ENCODE measurements at regions not wholly inside any gene's neighbourhood (a gene's known extent, or its start where the extent isn't known, plus 50 kb on each side); places are given as distances from the start of the nearest gene placed in this dataset.

- TF ChIP-seq CTCF (IDR thresholded peaks at IDR 0.05; ENCODE audit: partially characterized antibody, unreplicated experiment) = no peak
- Mint-ChIP-seq H3K4me1 (ENCODE audit: low read depth, unreplicated experiment) (peaks cover 8% of the 10 kb centered on the region), H3K27me3 (ENCODE audit: unreplicated experiment) (no peaks in the 10 kb centered on the region), H3K27ac (ENCODE audit: unreplicated experiment) (no peak overlapping the region), H3K4me3 (ENCODE audit: unreplicated experiment) (no peak overlapping the region), H3K9me3 (ENCODE audit: unreplicated experiment) (no peaks in the 10 kb centered on the region), H3K36me3 (ENCODE audit: unreplicated experiment) (no peaks in the 10 kb centered on the region)
- no peak for DNase-seq
These were observed 940.7 kb downstream of the NR2F1-AS1 start for GRCh38 chr5:92640340-92640739.

- no peak for TF ChIP-seq CTCF (IDR thresholded peaks at IDR 0.05; ENCODE audit: partially characterized antibody, unreplicated experiment)
- H3K9me3 Mint-ChIP-seq (ENCODE audit: unreplicated experiment) = no peaks in the 10 kb centered on the region
- no peak overlapping the region for H3K27ac Mint-ChIP-seq (ENCODE audit: unreplicated experiment)
- no peaks in the 10 kb centered on the region for H3K36me3 Mint-ChIP-seq (ENCODE audit: unreplicated experiment)
- H3K4me1 Mint-ChIP-seq (ENCODE audit: low read depth, unreplicated experiment) = peaks cover 20% of the 10 kb centered on the region
- DNase-seq = no peak
- H3K27me3 Mint-ChIP-seq (ENCODE audit: unreplicated experiment) = no peaks in the 10 kb centered on the region
- no peak overlapping the region for H3K4me3 Mint-ChIP-seq (ENCODE audit: unreplicated experiment)
These were observed 943.1 kb downstream of the NR2F1-AS1 start for GRCh38 chr5:92637960-92638359.

DNA sequence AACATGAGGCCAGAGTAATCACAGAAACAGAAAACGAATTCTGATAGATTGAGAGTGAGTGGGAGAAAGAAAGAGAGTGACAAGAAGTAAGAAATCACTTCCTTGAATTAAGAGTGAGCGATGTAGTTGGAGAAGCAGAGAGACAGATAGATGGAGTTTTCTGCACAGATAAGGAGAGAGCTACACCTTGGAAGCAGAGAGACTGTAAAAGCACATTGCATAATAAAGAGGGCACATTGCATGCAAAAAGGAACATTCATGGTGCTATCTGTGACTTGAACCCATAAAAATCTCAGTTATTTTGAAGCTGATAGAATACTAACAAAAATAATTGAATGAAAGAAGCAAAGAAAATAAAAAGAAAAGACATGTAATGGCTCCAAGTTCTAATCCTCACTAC lies 943.8 kb downstream of the NR2F1-AS1 start:
- H3K4me3 Mint-ChIP-seq (ENCODE audit: unreplicated experiment) = no peak overlapping the region
- no peaks in the 10 kb centered on the region for H3K9me3 Mint-ChIP-seq (ENCODE audit: unreplicated experiment)
- TF ChIP-seq CTCF (IDR thresholded peaks at IDR 0.05; ENCODE audit: partially characterized antibody, unreplicated experiment) = no peak

GRCh38 chr5:92635001-92635461 lies 946.0 kb downstream of the NR2F1-AS1 start:
- Mint-ChIP-seq H3K27ac (ENCODE audit: unreplicated experiment) (peak overlapping the region; percentile 95), H3K9me3 (ENCODE audit: unreplicated experiment) (no peaks in the 10 kb centered on the region), H3K27me3 (ENCODE audit: unreplicated experiment) (no peaks in the 10 kb centered on the region), H3K4me3 (ENCODE audit: unreplicated experiment) (no peak overlapping the region), H3K4me1 (ENCODE audit: low read depth, unreplicated experiment) (peaks cover 13% of the 10 kb centered on the region), H3K36me3 (ENCODE audit: unreplicated experiment) (no peaks in the 10 kb centered on the region)
- TF ChIP-seq CTCF (IDR thresholded peaks at IDR 0.05; ENCODE audit: partially characterized antibody, unreplicated experiment) = no peak
- DNase-seq = peak; percentile 21

More for the DNA sequence above, 943.8 kb downstream of the NR2F1-AS1 start:
- Mint-ChIP-seq H3K27me3 (ENCODE audit: unreplicated experiment) (no peaks in the 10 kb centered on the region), H3K27ac (ENCODE audit: unreplicated experiment) (no peak overlapping the region), H3K4me1 (ENCODE audit: low read depth, unreplicated experiment) (peaks cover 20% of the 10 kb centered on the region), H3K36me3 (ENCODE audit: unreplicated experiment) (no peaks in the 10 kb centered on the region)
- no peak for DNase-seq

- H3K9me3 Mint-ChIP-seq (ENCODE audit: unreplicated experiment) = no peaks in the 10 kb centered on the region
- peak overlapping the region; percentile 1 for H3K27ac Mint-ChIP-seq (ENCODE audit: unreplicated experiment)
- no peak for DNase-seq
- no peak for TF ChIP-seq CTCF (IDR thresholded peaks at IDR 0.05; ENCODE audit: partially characterized antibody, unreplicated experiment)
- no peaks in the 10 kb centered on the region for H3K27me3 Mint-ChIP-seq (ENCODE audit: unreplicated experiment)
- H3K4me1 Mint-ChIP-seq (ENCODE audit: low read depth, unreplicated experiment) = peaks cover 13% of the 10 kb centered on the region
- H3K4me3 Mint-ChIP-seq (ENCODE audit: unreplicated experiment) = no peak overlapping the region
- H3K36me3 Mint-ChIP-seq (ENCODE audit: unreplicated experiment) = no peaks in the 10 kb centered on the region
These were observed 947.0 kb downstream of the NR2F1-AS1 start for GRCh38 chr5:92633875-92634487.

All from glutamatergic neuron (in vitro differentiated cells).